HG03280 (cell line): ENCODE measurements at regions not wholly inside any gene's neighbourhood (a gene's known extent, or its start where the extent isn't known, plus 50 kb on each side); places are given as distances from the start of the nearest gene placed in this dataset.

ENCODE experiments used
- ATAC-seq: cut with Tn5 transposase; IDR thresholded peaks from one replicate; pipeline ENCODE4 v1.9.1; 2021; ENCODE audit warnings: mild to moderate bottlenecking, moderate library complexity; ENCODE audit not compliant: unreplicated experiment

DNA sequence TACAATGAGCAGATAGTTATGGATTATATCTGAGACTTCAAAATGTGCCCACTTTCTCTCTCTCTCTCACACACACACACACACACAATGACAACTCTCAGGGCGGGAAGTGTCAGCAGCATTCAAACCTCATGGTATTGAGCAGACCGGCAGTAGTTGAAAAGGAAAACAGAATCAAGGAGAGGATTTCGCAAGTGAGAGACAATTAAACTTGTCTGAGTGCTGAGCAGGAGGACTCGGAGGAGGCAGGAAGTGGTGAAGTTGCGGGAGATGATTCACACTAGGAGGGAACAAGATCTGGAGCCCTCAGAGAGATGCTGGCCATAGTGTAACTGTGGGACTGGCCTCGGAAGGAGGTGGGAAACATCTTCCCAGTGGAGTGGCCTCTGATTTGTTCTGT is 353.1 kb downstream of the EFNB2 start:
- no peak for ATAC-seq

DNA sequence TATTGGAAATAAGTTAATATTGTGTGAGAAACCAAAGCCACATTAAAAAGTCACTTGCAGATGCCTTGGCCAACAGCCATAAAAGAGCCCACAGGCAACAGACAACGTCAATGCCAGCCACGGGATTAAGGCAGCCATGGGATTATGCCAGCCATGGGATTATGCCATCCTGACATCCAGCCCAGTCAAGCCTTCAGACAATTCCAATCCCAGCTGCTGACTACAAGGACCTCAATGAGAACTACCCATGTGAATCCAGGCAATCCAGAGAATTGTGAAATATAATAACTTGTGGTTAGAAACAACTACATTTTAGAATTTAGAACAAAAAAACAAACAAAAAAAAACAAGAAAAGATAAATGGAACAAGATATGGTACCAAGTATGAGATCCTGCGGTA is 356.6 kb downstream of the EFNB2 start:
- no peak for ATAC-seq

DNA sequence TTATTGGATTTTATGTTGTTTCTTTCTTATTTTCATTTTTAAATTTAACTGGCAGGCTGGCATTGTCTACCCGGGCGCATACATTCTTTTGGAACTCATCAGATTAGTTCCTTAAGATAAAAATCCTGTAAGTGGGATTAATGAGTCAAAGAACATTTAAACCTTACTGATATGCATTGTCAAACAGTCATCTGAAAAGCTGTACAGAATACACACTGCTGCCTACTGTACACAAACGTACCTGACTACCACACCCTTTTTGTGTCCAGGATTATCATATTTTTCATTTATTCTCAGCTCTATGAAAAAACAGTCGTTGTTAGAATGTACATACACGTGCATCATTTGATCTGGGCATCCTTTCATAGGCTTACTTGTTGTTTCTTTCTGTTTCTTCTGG is 358.3 kb downstream of the EFNB2 start:
- ATAC-seq, result no peak

GRCh38 chr13:106176117-106176516 is 359.3 kb downstream of the EFNB2 start:
- no peak for ATAC-seq

DNA sequence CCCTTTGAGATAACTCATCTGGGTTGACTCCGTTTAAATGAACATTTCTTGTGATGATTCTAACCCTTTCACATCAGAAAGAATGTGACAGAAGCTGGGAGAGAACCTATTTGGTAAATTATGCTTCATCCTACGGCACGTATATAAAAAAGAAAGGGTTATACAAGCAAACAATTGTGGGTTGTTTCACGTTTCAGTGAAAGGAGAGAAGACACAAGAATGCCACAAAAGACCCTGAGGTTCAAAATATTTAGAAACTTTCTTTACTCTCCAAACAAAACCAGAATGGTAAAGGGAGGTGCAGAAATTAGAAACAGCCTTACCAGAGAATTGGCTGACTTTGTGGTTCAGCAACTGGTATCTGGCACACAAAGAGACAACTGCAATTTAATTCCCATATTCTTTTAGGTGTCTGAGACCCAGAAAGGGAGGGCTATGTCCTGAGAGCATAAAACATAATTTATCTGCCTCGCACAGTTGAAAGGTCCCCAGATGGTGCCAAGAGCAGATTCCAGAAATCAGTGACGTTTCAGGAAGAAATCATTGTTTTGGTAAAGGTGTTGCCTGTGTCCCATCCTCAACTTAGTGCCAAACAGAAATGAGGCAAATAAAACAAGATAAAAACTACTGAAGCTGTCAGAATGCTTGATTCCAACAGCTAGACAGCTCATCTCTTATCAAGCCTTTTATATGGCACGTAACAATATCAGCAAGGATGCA is 361.4 kb downstream of the EFNB2 start:
- ATAC-seq, result no peak

GRCh38 chr13:106173346-106173745 is 362.1 kb downstream of the EFNB2 start:
- no peak for ATAC-seq

DNA sequence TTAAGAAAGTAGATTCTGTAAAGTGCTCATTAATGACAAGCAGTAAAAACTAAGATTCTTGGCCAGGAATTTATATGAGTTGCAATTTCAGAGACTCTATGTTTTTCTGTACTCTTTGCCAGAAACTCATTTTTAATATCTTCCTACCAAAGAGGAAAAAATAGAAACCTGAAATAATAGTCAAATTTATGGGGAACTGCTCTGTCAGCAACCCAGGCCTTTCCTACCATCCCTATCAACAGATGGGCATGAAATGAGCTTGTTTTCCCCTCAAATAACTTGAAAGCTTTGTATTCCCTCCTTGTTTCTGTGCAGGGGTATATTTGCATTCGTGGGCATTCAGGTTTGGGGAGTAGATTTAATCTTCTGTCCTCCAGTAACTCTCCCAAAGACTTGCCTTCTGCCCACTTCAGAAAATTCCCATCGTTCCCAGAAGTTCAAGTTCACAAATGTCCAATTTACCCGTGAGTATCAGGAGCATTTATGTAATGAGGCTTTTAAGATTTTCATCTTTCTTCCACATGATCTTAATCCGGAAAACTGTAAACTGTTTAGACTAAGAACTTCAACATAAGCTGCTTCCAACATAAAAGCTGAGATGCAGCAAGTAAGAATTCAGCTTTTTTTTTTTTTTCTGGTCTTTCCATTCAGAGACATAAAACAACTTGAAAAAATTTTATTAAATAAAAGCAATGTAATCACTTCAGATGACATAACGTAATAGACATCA is 363.1 kb downstream of the EFNB2 start:
- no peak for ATAC-seq

DNA sequence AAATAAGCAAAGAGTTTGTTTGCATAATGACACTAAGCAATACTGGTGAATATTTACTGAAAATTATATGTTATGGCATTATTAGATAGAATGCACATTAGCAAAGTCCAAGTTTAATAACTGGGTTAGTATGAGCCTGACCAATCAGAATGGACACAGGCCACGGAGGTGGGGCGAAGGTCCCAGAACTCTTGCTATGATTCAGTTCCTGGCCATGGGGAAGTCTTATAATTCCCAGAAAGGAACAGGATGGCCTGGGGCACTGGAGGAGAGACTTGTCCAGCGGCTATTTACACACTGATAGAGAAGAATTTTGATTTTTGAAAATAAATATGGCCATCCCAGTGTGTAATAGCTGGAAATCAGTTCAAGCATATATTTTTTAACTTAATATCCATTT is 372.0 kb downstream of the EFNB2 start:
- ATAC-seq, result no peak

DNA sequence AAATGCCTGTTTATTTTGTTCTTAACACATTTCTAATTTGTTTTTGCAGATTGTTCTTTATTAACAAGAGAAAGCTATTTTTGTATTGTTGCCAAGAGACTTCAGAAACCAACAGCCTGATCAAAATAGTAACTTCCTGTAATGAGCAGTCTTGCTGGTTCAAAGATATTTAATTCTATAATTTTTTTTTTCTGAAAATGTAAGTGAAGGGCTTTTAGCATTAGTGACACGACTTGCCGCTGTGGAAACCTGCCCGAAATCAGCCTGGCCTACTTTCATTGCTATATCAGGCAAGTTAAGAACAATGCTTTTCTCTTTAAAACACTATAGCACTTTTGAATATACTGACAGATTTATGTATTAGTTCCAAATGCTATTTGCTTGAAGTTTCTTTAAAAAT is 374.3 kb downstream of the EFNB2 start:
- ATAC-seq, result no peak

- ATAC-seq, result no peak
These were observed 375.9 kb downstream of the EFNB2 start for GRCh38 chr13:106159295-106160195.

GRCh38 chr13:106156468-106156867 is 379.0 kb downstream of the EFNB2 start:
- no peak for ATAC-seq

DNA sequence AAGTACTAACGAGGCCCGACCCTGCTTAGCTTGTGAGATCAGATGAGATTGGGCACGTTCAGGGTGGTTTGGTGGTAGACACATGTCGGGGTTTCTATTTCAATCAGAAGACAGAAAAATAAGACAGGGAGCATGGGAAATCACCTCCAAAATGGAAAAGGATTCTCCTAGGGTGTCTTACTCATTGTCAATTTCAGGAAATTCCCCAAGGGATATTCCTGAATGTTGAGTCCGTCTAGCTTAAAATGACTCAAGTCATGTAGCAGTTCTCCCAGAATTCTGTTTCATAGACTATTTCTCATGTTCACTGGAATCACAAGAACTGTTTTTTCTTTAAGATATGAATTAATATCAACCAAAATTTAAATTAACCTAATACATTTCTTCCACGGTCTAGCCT is 380.1 kb downstream of the EFNB2 start:
- ATAC-seq, result no peak

DNA sequence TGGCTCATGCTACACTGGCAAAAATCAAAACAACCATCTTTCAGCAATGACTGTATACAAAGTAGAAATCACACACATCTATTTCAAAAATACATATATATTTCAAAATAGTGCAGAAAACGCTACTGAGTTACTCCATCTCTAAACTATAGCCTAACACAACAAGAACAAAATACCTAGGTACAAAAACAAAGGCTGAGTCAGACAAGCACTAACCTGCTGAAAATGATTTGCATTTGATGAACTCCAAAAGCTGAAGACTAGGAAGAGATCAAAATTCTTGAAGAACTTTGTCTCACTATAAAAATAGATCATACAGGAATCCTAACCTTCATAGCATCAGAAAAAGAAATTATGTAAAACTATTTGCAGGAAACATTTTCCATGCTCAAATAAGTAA is 381.6 kb downstream of the EFNB2 start:
- no peak for ATAC-seq

DNA sequence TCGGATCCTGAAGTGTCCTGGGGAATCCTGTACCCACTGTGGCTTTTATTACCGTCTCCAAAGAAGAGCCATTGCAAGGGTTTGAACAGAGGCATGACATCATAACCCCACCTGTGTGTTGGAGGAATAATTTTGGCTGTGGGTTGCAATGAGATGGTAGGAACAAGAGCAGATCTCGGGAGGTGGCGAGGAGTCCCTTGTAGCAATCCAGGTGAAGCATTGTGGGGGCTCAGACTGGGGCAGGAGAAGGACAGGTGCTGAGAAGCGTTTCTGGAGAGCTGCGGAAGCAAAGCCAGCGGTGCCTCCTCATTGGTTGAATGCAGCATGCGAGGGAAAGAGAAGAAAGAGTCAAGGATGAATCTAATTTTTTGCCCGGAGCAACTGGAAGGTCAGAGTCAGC is 382.4 kb downstream of the EFNB2 start:
- ATAC-seq, result no peak

DNA sequence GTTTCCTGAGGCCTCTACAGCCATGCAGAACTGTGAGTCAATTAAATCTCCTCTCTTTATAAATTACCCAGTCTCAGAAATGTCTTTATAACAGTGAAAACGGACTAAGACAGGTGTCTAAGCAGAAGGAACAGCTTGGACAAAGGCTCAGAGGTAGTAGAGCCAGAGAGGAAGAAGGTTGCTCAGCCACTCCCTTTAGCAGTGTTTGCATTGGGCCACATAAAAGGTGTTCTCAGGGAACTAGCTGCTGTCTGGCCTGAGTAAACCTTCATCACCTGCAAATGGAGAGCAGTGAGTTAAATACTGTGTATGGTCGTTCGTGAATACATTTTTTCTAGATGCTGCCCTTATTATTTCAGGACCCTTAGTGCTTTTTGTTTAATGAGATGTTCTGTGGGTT is 383.4 kb downstream of the EFNB2 start:
- ATAC-seq, result no peak

GRCh38 chr13:106151056-106151699 is 384.3 kb downstream of the EFNB2 start:
- no peak for ATAC-seq

GRCh38 chr13:106145997-106146864 is 389.2 kb downstream of the EFNB2 start:
- ATAC-seq, result no peak

DNA sequence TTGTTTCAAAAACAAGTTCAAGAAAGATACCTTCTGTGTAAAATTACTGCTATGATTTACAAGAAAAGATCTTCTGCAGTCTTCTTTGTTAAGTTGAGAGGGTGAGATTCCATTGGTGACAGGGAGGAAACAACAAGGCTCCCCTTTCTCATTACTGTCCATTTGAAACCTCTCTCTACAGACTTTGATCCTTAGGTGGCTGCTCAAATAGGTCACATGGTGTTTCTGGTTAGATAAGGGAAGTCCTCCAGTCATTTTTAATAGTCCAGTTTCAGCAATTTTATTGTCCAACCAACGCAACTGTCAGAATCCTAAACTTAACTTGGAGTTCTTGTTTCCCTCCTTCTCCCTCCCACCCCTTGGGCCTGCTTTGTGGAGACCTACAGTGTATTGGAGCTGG is 390.4 kb downstream of the EFNB2 start:
- no peak for ATAC-seq

DNA sequence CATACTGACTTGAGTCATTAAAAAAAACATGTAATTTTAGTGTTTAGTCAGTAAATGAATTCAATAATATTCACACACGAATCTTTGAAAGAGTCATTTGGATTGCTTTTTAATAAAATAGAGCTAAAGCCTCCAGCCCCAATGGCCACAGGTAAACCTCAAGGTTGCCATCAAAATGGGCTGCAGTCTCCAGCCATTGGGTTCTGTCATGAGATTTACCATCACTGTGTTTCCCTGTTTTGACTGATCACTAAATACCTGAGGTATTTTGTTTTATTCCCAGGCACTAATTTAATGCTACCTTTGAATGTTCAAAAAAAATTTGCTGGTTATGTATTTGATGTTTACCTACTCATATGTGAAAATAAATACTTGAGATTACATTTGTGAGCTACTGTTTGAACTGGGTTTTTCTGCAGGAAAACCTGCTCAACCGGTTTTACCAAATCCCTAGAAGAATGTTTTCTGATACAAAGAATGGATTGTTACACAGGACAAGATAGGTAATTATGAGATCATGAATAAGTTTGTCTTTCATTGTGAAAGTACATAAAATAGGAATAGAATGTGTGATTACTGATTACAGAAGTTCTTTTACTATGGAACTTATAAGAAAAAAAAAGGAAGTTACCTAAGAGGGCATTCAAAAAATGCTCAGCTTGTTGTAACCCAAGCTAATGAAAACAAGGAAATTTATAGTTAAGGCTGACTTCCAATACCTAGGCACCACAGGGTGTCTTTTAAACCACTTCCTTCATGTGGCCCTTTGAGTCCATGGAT is 391.3 kb downstream of the EFNB2 start:
- no peak for ATAC-seq
